Sigmoid colon (tissue), 6 donors: ENCODE measurements at regions not wholly inside any gene's neighbourhood (a gene's known extent, or its start where the extent isn't known, plus 50 kb on each side); places are given as distances from the start of the nearest gene placed in this dataset.

Experiments used
- DNase-seq: peaks from one replicate; pipeline ENCODE4 v3.0.0-alpha.2; 2019
- H3K27ac ChIP-seq, 4 donors: fragments of 200-600 bp; sonication (generic); one replicate each; pipeline ENCODE4 v1.5.1; 2016 to 2019; ENCODE audit warnings: mild to moderate bottlenecking in 1 of 4
- H3K27me3 ChIP-seq, 3 donors: fragments of 200-600 bp; sonication (generic); one replicate each; pipeline ENCODE4 v1.5.1; 2019; ENCODE audit warnings: mild to moderate bottlenecking in 1 of 3
- H3K36me3 ChIP-seq, 4 donors: fragments of 200-600 bp; sonication (generic); one replicate each; pipeline ENCODE4 v1.5.1; 2016 to 2019
- H3K4me1 ChIP-seq, 4 donors: fragments of 200-600 bp; sonication (generic); one replicate each; pipeline ENCODE4 v1.5.1; 2017 to 2019
- H3K4me3 ChIP-seq, 4 donors: fragments of 200-600 bp; sonication (generic); one replicate each; pipeline ENCODE4 v1.5.1; 2017 to 2019; ENCODE audit warnings: mild to moderate bottlenecking in 2 of 4, moderate library complexity in 1 of 4
- H3K9me3 ChIP-seq, 4 donors: fragments of 200-600 bp in 3 of 4; sonication (generic) in 3 of 4; one replicate each; pipeline versions ENCODE4 v1.5.1 to v1.6.1; 2013 to 2019
- EP300 ChIP-seq, 4 donors: sonication (generic); formaldehyde crosslinking; IDR thresholded peaks; one replicate each; pipeline ENCODE4 v1.6.1; 2017; ENCODE audit warnings: antibody characterized with exemption in 4 of 4
- POLR2A ChIP-seq, 2 donors: fragments of 450-650 bp; IDR thresholded peaks; one replicate each; pipeline ENCODE4 v1.6.1; 2016; ENCODE audit warnings: antibody characterized with exemption in 2 of 2, mild to moderate bottlenecking in 2 of 2, moderate library complexity in 2 of 2
- POLR2AphosphoS5 ChIP-seq, 4 donors: sonication (generic); formaldehyde crosslinking; IDR thresholded peaks; one replicate each; pipeline ENCODE4 v1.6.1; 2017; ENCODE audit warnings: antibody characterized with exemption in 4 of 4
- WGBS, 2 donors: extraction: QIAGEN DNeasy Blood & Tissue Kit; methylation state at CpG; one replicate each; pipeline ENCODE4 v1.1.7; 2013; 5-methylcytosine and 5-hydroxymethylcytosine counted together
- intact Hi-C: fragments of 100-400 bp; cut with DNase I; formaldehyde crosslinking; loops from one replicate; pipeline ENCODE4 v1.15.1; 2023
- TF ChIP-seq, protein P1 (sequence below), 4 experiments: fragments of 450-650 bp in 3 of 4; fragments of 200-600 bp in 1 of 4; IDR thresholded peaks; one replicate each; pipeline ENCODE4 v1.5.1; 2016 to 2019; ENCODE audit warnings: antibody characterized with exemption in 4 of 4, mild to moderate bottlenecking in 3 of 4, moderate library complexity in 2 of 4
- donor health status: healthy with polysubstance abuse.
- donor health status: healthy.

DNA sequence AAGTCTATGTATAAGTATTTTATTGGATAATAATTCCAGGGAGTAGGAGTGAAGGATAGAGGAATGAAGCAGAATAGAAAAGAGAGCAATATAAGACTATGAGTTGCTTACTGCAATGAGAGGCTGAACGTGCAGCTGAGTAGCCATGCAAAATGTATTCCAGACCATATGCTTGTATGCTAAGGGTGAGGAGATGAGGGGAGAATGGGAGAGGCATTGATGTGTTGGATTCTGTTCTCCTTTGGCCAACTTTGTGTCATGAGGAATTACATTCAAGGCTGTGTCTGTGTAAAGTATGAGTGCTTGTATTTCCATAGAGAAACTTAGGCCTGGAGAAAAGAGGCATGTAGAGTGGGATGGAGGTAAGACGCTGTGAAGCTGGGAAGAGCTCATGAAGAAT is 301.8 kb downstream of the ARL6IP6 start:
- Histone ChIP-seq H3K27me3 (no peaks in the 10 kb centered on the region), H3K4me3 (no peak overlapping the region), H3K4me1 (peaks cover 0 to 11% (median 9%) of the 10 kb centered on the region in 4 donors), H3K9me3 (peaks cover 0 to 3% (median 0%) of the 10 kb centered on the region in 4 donors), H3K27ac (no peak overlapping the region), H3K36me3 (no peaks in the 10 kb centered on the region)
- DNase-seq = no peak
- 84 to 92% methylated on average over 2 of the region's 2 CpGs for WGBS, 2 donors
- intact Hi-C loops = no loop called here
- TF ChIP-seq, protein P1, sequence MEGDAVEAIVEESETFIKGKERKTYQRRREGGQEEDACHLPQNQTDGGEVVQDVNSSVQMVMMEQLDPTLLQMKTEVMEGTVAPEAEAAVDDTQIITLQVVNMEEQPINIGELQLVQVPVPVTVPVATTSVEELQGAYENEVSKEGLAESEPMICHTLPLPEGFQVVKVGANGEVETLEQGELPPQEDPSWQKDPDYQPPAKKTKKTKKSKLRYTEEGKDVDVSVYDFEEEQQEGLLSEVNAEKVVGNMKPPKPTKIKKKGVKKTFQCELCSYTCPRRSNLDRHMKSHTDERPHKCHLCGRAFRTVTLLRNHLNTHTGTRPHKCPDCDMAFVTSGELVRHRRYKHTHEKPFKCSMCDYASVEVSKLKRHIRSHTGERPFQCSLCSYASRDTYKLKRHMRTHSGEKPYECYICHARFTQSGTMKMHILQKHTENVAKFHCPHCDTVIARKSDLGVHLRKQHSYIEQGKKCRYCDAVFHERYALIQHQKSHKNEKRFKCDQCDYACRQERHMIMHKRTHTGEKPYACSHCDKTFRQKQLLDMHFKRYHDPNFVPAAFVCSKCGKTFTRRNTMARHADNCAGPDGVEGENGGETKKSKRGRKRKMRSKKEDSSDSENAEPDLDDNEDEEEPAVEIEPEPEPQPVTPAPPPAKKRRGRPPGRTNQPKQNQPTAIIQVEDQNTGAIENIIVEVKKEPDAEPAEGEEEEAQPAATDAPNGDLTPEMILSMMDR (IDR thresholded peaks at IDR 0.05) = no peak
- TF ChIP-seq POLR2A (IDR thresholded peaks at IDR 0.05) = no peak
- TF ChIP-seq EP300 (IDR thresholded peaks at IDR 0.05) = no peak
- no peak for TF ChIP-seq POLR2AphosphoS5 (IDR thresholded peaks at IDR 0.05)

DNA sequence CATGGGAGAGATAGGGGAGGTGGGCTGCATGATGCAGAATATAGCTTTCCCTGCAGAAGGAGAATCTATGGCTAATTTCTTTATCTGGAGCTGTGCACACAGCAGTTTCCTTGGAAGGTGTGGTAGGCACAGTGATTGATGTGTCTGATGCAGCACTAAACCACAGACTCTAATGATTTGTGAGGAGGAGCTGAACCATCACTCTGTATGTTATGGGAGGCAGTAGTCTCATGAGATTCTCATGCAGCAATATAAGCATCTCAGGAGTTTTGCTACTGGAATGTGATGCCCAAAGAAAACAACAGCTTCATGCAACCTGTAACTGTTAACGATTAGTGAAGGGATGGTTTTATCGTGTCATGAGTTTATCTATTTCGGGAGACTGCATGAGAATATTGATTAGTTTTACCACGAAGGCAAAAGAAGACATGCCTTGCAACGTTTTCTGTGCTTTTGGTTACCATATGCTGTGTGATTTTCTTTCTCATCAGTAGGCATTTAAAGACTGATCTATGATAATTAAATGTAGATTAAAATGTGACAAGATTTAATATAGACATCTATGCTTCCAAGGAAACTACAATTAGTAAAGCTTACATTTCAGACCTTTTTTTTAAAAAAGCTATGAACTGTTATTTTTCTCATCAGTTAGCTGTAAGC is 286.8 kb downstream of the ARL6IP6 start:
- H3K27ac ChIP-seq = no peak overlapping the region
- no peaks in the 10 kb centered on the region for H3K4me1 ChIP-seq
- no peak overlapping the region for H3K4me3 ChIP-seq
- 71 to 81% methylated on average over 5 of the region's 5 CpGs for WGBS, 2 donors
- H3K9me3 ChIP-seq = no peaks in the 10 kb centered on the region
- H3K36me3 ChIP-seq = no peaks in the 10 kb centered on the region
- no peak for TF ChIP-seq POLR2A (IDR thresholded peaks at IDR 0.05)
- TF ChIP-seq, protein P1 (IDR thresholded peaks at IDR 0.05) = no peak
- TF ChIP-seq POLR2AphosphoS5 (IDR thresholded peaks at IDR 0.05) = no peak
- TF ChIP-seq EP300 (IDR thresholded peaks at IDR 0.05) = no peak
- H3K27me3 ChIP-seq = no peaks in the 10 kb centered on the region
- intact Hi-C loops = no loop called here
- DNase-seq = no peak

DNA sequence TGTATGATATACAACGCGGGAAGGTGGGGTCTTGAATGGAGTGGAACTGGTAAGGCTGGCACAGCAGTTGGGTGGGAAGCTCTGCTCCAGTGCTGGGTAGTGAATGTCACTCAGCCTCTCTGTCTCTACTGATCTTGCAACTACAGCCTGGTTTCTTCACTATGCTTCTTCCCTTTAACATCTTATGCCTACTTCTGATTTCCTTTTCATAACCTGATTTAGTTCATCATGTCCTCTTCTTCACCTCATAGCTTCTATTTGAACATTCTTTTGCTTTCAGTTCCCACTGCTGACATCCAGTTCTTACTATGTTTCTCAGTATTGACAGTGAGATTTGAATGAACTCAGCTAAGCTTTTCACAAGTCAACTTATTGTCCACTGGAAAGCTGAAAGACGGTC is 286.2 kb downstream of the ARL6IP6 start:
- no peak for DNase-seq
- Histone ChIP-seq H3K36me3 (no peaks in the 10 kb centered on the region), H3K9me3 (no peaks in the 10 kb centered on the region), H3K4me1 (no peaks in the 10 kb centered on the region), H3K27me3 (no peaks in the 10 kb centered on the region), H3K4me3 (no peak overlapping the region), H3K27ac (no peak overlapping the region)
- 91 to 93% methylated on average over 3 of the region's 3 CpGs for WGBS, 2 donors
- TF ChIP-seq, protein P1 (IDR thresholded peaks at IDR 0.05) = no peak
- TF ChIP-seq EP300 (IDR thresholded peaks at IDR 0.05) = no peak
- intact Hi-C loops = no loop called here

- no peak for DNase-seq
- TF ChIP-seq, protein P1 (IDR thresholded peaks at IDR 0.05) = no peak
- TF ChIP-seq POLR2A (IDR thresholded peaks at IDR 0.05) (no peak), POLR2AphosphoS5 (IDR thresholded peaks at IDR 0.05) (no peak), EP300 (IDR thresholded peaks at IDR 0.05) (no peak)
- no peak overlapping the region for H3K27ac ChIP-seq
- no peaks in the 10 kb centered on the region for H3K27me3 ChIP-seq
- H3K36me3 ChIP-seq = no peaks in the 10 kb centered on the region
- H3K4me3 ChIP-seq = no peak overlapping the region
- H3K4me1 ChIP-seq = no peaks in the 10 kb centered on the region
- H3K9me3 ChIP-seq = no peaks in the 10 kb centered on the region
- 3 to 59% methylated on average over 1 of the region's 1 CpG for WGBS, 2 donors
- intact Hi-C loops = no loop called here
These were observed 255.7 kb downstream of the ARL6IP6 start for GRCh38 chr2:152974146-152974545.

DNA sequence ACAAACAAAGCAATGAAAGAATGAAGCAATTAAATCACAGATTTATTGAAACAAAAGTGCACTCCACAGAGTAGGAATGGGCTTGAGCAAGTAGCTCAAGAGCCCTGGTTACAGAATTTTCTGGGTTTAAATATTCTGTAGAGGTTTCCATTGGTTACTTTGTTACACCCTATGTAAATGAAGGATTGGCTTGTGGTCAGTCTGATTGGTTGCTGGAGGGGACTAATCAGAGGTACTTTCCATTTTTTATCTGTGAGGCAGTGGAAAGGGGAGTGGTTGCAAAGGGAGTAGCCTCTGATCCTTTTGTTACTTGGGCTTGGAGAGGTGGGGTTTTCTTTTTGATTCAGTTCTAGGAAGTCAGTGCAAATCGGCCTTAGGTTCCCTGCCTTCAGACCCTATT is 253.3 kb downstream of the ARL6IP6 start:
- Histone ChIP-seq H3K4me3 (no peak overlapping the region), H3K4me1 (no peaks in the 10 kb centered on the region), H3K27ac (no peak overlapping the region), H3K36me3 (no peaks in the 10 kb centered on the region), H3K9me3 (no peaks in the 10 kb centered on the region), H3K27me3 (no peaks in the 10 kb centered on the region)
- WGBS, 2 donors = 70 to 76% methylated on average over 1 of the region's 1 CpG
- DNase-seq = no peak
- TF ChIP-seq POLR2A (IDR thresholded peaks at IDR 0.05) = no peak
- TF ChIP-seq POLR2AphosphoS5 (IDR thresholded peaks at IDR 0.05) = no peak
- TF ChIP-seq, protein P1 (IDR thresholded peaks at IDR 0.05) = no peak
- no peak for TF ChIP-seq EP300 (IDR thresholded peaks at IDR 0.05)
- intact Hi-C loops = no loop called here
